CD14-positive monocyte (primary cell): ENCODE measurements at regions not wholly inside any gene's neighbourhood (a gene's known extent, or its start where the extent isn't known, plus 50 kb on each side); places are given as distances from the start of the nearest gene placed in this dataset.
"Not testable (repeated sequence)": the region's sequence is repeated elsewhere in the genome, so short reads cannot be mapped to it uniquely, and the experiment has no call there.

Source experiments
- DNase-seq, 3 donors: peaks; one replicate each; pipeline ENCODE4 v3.0.0-alpha.2; 2011 to 2022
- H2AFZ ChIP-seq: 2 replicates; pipeline ENCODE4 v1.6.0; 2012; ENCODE audit warnings: mild to moderate bottlenecking, low read depth, low read length, inconsistent platforms; ENCODE audit not compliant: insufficient read depth, poor library complexity, severe bottlenecking
- H3K27ac ChIP-seq, 2 donors: 1 replicate in 1 of 2; 2 replicates in 1 of 2; pipeline ENCODE4 v1.5.1; 2012 to 2013; ENCODE audit warnings: low read length in 2 of 2, control low read depth in 1 of 2, inconsistent platforms in 1 of 2, low read depth in 1 of 2, mild to moderate bottlenecking in 1 of 2
- H3K27me3 ChIP-seq, 2 donors: one replicate each; pipeline versions ENCODE4 v1.6.0 to v1.6.1; 2011 to 2013; ENCODE audit warnings: low read length in 2 of 2; ENCODE audit not compliant: control insufficient read depth in 2 of 2, insufficient read depth in 2 of 2
- H3K36me3 ChIP-seq, 2 donors: replicated peaks in 1 of 2; 1 replicate in 1 of 2; 2 replicates in 1 of 2; pipeline versions ENCODE4 v1.5.1 to v1.6.1; 2012 to 2013; ENCODE audit warnings: low read length in 2 of 2, control low read depth in 1 of 2, inconsistent platforms in 1 of 2, mild to moderate bottlenecking in 1 of 2; ENCODE audit not compliant: insufficient read depth in 2 of 2, control insufficient read depth in 1 of 2
- H3K4me1 ChIP-seq, 2 donors: 1 replicate in 1 of 2; 2 replicates in 1 of 2; pipeline versions ENCODE4 v1.5.1 to v1.6.1; 2012 to 2013; ENCODE audit warnings: low read length in 2 of 2, control low read depth in 1 of 2, inconsistent platforms in 1 of 2, mild to moderate bottlenecking in 1 of 2, moderate library complexity in 1 of 2; ENCODE audit not compliant: insufficient read depth in 2 of 2, control insufficient read depth in 1 of 2
- H3K4me2 ChIP-seq: replicated peaks from 2 replicates; pipeline ENCODE3; 2012; ENCODE audit warnings: low read length, moderate library complexity, mild to moderate bottlenecking; ENCODE audit not compliant: poor library complexity, severe bottlenecking; ENCODE audit errors: extremely low read depth
- H3K4me3 ChIP-seq, 3 experiments: fragments of 200-600 bp in 1 of 3; sonication (generic) in 1 of 3; replicated peaks in 1 of 3; 1 replicate in 2 of 3; 2 replicates in 1 of 3; pipeline ENCODE4 v1.5.1; 2011 to 2013; ENCODE audit warnings: low read length in 3 of 3, mild to moderate bottlenecking in 3 of 3, control low read depth in 2 of 3, low read depth in 2 of 3, inconsistent platforms in 1 of 3, moderate library complexity in 1 of 3
- H3K79me2 ChIP-seq: 2 replicates; pipeline ENCODE4 v1.6.0; 2012; ENCODE audit warnings: mild to moderate bottlenecking, control low read depth, inconsistent platforms, low read length, moderate library complexity; ENCODE audit not compliant: insufficient read depth
- H3K9ac ChIP-seq: 2 replicates; pipeline ENCODE4 v1.6.0; 2017; ENCODE audit warnings: low read length, mild to moderate bottlenecking; ENCODE audit not compliant: insufficient read depth, poor library complexity, severe bottlenecking
- H3K9me3 ChIP-seq, 2 donors: replicated peaks in 1 of 2; 1 replicate in 1 of 2; 2 replicates in 1 of 2; pipeline versions ENCODE4 v1.5.1 to v1.6.1; 2012 to 2013; ENCODE audit warnings: low read length in 2 of 2, control low read depth in 1 of 2; ENCODE audit not compliant: control insufficient read depth in 1 of 2, insufficient read depth in 1 of 2
- H4K20me1 ChIP-seq: 2 replicates; pipeline ENCODE4 v1.6.0; 2012; ENCODE audit warnings: mild to moderate bottlenecking, low read length, control low read depth, moderate library complexity; ENCODE audit not compliant: insufficient read depth
- H3K27ac Mint-ChIP-seq, 7 donors: one replicate each; pipeline ENCODE4 v1.8.0; 2020; ENCODE audit warnings: mild to moderate bottlenecking in 7 of 7, mixed read lengths in 7 of 7, moderate library complexity in 6 of 7, inconsistent platforms in 2 of 7
- H3K27me3 Mint-ChIP-seq, 3 donors: one replicate each; pipeline ENCODE4 v1.8.0; 2021 to 2022; ENCODE audit warnings: low read depth in 3 of 3, mild to moderate bottlenecking in 3 of 3, mixed read lengths in 3 of 3, moderate library complexity in 3 of 3, inconsistent platforms in 1 of 3
- H3K36me3 Mint-ChIP-seq, 2 donors: one replicate each; pipeline ENCODE4 v1.8.0; 2020; ENCODE audit warnings: mixed read lengths in 2 of 2, inconsistent platforms in 1 of 2, mild to moderate bottlenecking in 1 of 2
- H3K4me1 Mint-ChIP-seq: one replicate; pipeline ENCODE4 v1.8.0; 2020; ENCODE audit warnings: mild to moderate bottlenecking, mixed read lengths
- H3K4me3 Mint-ChIP-seq, 2 donors: one replicate each; pipeline ENCODE4 v1.8.0; 2020; ENCODE audit warnings: mild to moderate bottlenecking in 2 of 2, mixed read lengths in 2 of 2, moderate library complexity in 1 of 2
- H3K9me3 Mint-ChIP-seq, 7 donors: one replicate each; pipeline ENCODE4 v1.8.0; 2020 to 2022; ENCODE audit warnings: mixed read lengths in 7 of 7, mild to moderate bottlenecking in 6 of 7, moderate library complexity in 6 of 7, inconsistent platforms in 2 of 7
- WGBS: methylation state at CpG from one replicate; pipeline ENCODE4 v1.1.5; 2013; ENCODE audit warnings: missing lambda C conversion rate; ENCODE audit not compliant: insufficient coverage; 5-methylcytosine and 5-hydroxymethylcytosine counted together
- intact Hi-C, 2 donors: fragments of 100-400 bp; cut with micrococcal nuclease; formaldehyde crosslinking; loops; one replicate each; pipeline versions ENCODE4 v1.15.0 to v1.15.1; 2023
- TF ChIP-seq, protein P1 (sequence below): fragments of 200-600 bp; IDR thresholded peaks from one replicate; pipeline ENCODE4 v1.8.0; 2022; ENCODE audit warnings: antibody characterized with exemption, mild to moderate bottlenecking

DNA sequence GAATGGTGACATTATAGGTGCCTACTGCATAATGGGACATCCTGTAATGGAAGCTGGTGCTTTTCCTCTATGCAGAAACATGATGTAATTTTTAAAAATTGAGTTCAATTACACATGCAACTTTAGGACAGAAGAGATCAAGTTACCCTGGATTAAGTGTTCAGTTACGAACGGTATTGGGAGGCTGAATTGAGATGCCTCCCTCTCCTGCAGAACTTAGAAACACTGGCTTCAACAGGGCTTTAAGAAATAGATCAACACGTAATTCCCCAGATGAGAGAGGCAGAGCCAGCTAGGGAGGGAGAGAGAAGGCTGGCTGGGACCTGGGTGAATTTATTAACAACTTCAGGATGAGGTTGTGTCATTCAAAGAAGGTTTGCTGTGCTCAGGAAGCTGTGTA lies 232.8 kb downstream of the CDH26 start:
- no peak overlapping the region for H3K4me3 Mint-ChIP-seq
- H3K9me3 Mint-ChIP-seq, result peaks cover 0 to 9% (median 5%) of the 10 kb centered on the region in 7 donors
- H2AFZ ChIP-seq, result no peak overlapping the region
- H3K9me3 ChIP-seq, result peaks cover 0 to 4% of the 10 kb centered on the region in 2 donors
- no peaks in the 10 kb centered on the region for H3K27me3 ChIP-seq
- WGBS, result 100% methylated on average over 1 of the region's 3 CpGs
- no peak overlapping the region for H3K4me2 ChIP-seq
- TF ChIP-seq, protein P1, sequence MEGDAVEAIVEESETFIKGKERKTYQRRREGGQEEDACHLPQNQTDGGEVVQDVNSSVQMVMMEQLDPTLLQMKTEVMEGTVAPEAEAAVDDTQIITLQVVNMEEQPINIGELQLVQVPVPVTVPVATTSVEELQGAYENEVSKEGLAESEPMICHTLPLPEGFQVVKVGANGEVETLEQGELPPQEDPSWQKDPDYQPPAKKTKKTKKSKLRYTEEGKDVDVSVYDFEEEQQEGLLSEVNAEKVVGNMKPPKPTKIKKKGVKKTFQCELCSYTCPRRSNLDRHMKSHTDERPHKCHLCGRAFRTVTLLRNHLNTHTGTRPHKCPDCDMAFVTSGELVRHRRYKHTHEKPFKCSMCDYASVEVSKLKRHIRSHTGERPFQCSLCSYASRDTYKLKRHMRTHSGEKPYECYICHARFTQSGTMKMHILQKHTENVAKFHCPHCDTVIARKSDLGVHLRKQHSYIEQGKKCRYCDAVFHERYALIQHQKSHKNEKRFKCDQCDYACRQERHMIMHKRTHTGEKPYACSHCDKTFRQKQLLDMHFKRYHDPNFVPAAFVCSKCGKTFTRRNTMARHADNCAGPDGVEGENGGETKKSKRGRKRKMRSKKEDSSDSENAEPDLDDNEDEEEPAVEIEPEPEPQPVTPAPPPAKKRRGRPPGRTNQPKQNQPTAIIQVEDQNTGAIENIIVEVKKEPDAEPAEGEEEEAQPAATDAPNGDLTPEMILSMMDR, result no peak
- H3K4me1 ChIP-seq, result peaks cover 4 to 6% of the 10 kb centered on the region in 2 donors
- no peak for DNase-seq
- no peaks in the 10 kb centered on the region for H3K79me2 ChIP-seq
- intact Hi-C loops, result no loop called here
- H4K20me1 ChIP-seq, result no peaks in the 10 kb centered on the region
- peaks cover 4% of the 10 kb centered on the region in 2 donors for H3K36me3 ChIP-seq
- H3K27ac ChIP-seq, result no peak overlapping the region
- H3K27me3 Mint-ChIP-seq, result peaks cover 0 to 3% (median 2%) of the 10 kb centered on the region in 3 donors
- peaks cover 4% of the 10 kb centered on the region for H3K4me1 Mint-ChIP-seq
- H3K4me3 ChIP-seq, result no peak overlapping the region
- no peak overlapping the region for H3K27ac Mint-ChIP-seq
- no peak overlapping the region for H3K9ac ChIP-seq
- H3K36me3 Mint-ChIP-seq, result peaks cover 24 to 25% of the 10 kb centered on the region in 2 donors

DNA sequence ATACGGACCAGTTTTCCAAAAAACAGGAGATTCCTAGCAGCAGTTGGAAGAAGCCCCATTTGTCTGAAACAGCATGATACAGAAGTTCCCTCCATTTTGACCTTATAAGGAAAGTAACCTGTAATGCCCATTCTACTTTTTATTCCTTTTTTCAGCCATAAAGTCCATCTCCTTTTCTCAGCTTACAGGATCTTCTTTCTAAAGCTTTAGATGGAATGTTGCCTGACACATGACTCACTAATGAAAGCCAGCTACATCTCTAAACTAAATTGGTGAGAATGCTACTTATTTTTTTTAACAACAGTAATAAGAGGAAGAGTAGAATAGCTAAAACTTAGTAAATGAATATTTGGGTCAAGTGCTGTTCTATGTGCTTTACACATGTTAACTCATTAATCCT lies 234.1 kb downstream of the CDH26 start:
- no peaks in the 10 kb centered on the region for H4K20me1 ChIP-seq
- no peak for DNase-seq
- Mint-ChIP-seq H3K4me1 (peaks cover 9% of the 10 kb centered on the region), H3K36me3 (peaks cover 22 to 25% of the 10 kb centered on the region in 2 donors), H3K27ac (no peak overlapping the region), H3K9me3 (peaks cover 0 to 13% (median 5%) of the 10 kb centered on the region in 7 donors), H3K4me3 (no peak overlapping the region), H3K27me3 (peaks cover 0 to 5% (median 2%) of the 10 kb centered on the region in 3 donors)
- no peaks in the 10 kb centered on the region for H3K79me2 ChIP-seq
- H3K9ac ChIP-seq, result no peak overlapping the region
- peaks cover 0 to 4% of the 10 kb centered on the region in 2 donors for H3K9me3 ChIP-seq
- no peaks in the 10 kb centered on the region for H3K27me3 ChIP-seq
- no peak overlapping the region for H3K4me2 ChIP-seq
- H3K27ac ChIP-seq, result no peak overlapping the region
- intact Hi-C loops, result no loop called here
- TF ChIP-seq, protein P1, result no peak
- H2AFZ ChIP-seq, result no peak overlapping the region
- 86% methylated on average over 1 of the region's 1 CpG for WGBS
- H3K36me3 ChIP-seq, result peaks cover 4% of the 10 kb centered on the region in 2 donors
- H3K4me3 ChIP-seq, result no peak overlapping the region
- peaks cover 4 to 6% of the 10 kb centered on the region in 2 donors for H3K4me1 ChIP-seq

DNA sequence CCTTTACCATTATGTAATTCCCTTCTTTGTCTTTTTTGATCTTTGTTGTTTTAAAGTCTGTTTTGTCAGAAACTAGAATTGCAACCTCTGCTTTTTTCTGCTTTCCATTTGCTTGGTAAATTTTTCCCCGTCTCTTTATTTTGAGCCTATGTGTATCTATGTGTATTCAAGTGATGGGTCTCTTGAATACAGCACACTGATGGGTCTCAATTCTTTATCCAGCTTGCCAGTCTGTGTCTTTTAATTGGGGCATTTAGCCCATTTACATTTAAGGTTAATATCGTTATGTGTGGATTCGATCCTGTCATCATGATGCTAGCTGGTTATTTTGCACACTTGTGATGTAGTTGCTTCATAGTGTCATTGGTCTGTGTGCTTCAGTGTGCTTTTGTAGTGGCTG lies 240.9 kb downstream of the CDH26 start:
- DNase-seq, H3K9ac ChIP-seq, intact Hi-C loops, H3K4me1 Mint-ChIP-seq, H3K4me3 Mint-ChIP-seq, H3K27me3 ChIP-seq, H2AFZ ChIP-seq, H3K4me1 ChIP-seq, H3K4me3 ChIP-seq, H3K27ac ChIP-seq, H3K27me3 Mint-ChIP-seq, H4K20me1 ChIP-seq, H3K27ac Mint-ChIP-seq, H3K79me2 ChIP-seq, H3K9me3 ChIP-seq, H3K4me2 ChIP-seq: not testable (repeated sequence)
- Mint-ChIP-seq H3K36me3 (peaks cover 21 to 31% of the 10 kb centered on the region in 2 donors), H3K9me3 (peaks cover 5 to 26% (median 13%) of the 10 kb centered on the region in 7 donors)
- H3K36me3 ChIP-seq, result peaks cover 0 to 10% of the 10 kb centered on the region in 2 donors
- WGBS, result 100% methylated on average over 1 of the region's 3 CpGs
